ENCODE measurements at regions not wholly inside any gene's neighbourhood (a gene's known extent, or its start where the extent isn't known, plus 50 kb on each side); places are given as distances from the start of the nearest gene placed in this dataset.
A peak's percentile ranks its signal among the peaks of the same experiment; 100 is the strongest.

- DNase-seq (ENCODE audit: low read depth) = no peak
These were observed 57.0 kb downstream of the PHLDA1 start for GRCh38 chr12:75974323-75975187.

- DNase-seq (ENCODE audit: low read depth) = no peak
These were observed 60.3 kb downstream of the PHLDA1 start for GRCh38 chr12:75971253-75971652.

- no peak for DNase-seq (ENCODE audit: low read depth)
These were observed 61.3 kb downstream of the PHLDA1 start for GRCh38 chr12:75970310-75970709.

GRCh38 chr12:75969768-75970167 lies 61.8 kb downstream of the PHLDA1 start:
- DNase-seq (ENCODE audit: low read depth) = no peak

- no peak for DNase-seq (ENCODE audit: low read depth)
These were observed 65.9 kb downstream of the PHLDA1 start for GRCh38 chr12:75965661-75966060.

- DNase-seq (ENCODE audit: low read depth) = no peak
These were observed 67.4 kb downstream of the PHLDA1 start for GRCh38 chr12:75964150-75964549.

- no peak for DNase-seq (ENCODE audit: low read depth)
These were observed 69.7 kb downstream of the PHLDA1 start for GRCh38 chr12:75961878-75962277.

GRCh38 chr12:75960954-75961661 lies 70.5 kb downstream of the PHLDA1 start:
- DNase-seq (ENCODE audit: low read depth) = no peak

- no peak for DNase-seq (ENCODE audit: low read depth)
These were observed 71.3 kb downstream of the PHLDA1 start for GRCh38 chr12:75960086-75960910.

- peak; percentile 69 for DNase-seq (ENCODE audit: low read depth)
These were observed 72.1 kb downstream of the PHLDA1 start for GRCh38 chr12:75959506-75959905.

GRCh38 chr12:75959060-75959459 lies 72.5 kb downstream of the PHLDA1 start:
- DNase-seq (ENCODE audit: low read depth) = no peak

- no peak for DNase-seq (ENCODE audit: low read depth)
These were observed 76.3 kb downstream of the PHLDA1 start for GRCh38 chr12:75955251-75955650.

- no peak for DNase-seq (ENCODE audit: low read depth)
These were observed 76.8 kb downstream of the PHLDA1 start for GRCh38 chr12:75954749-75955148.

GRCh38 chr12:75954041-75954440 lies 77.5 kb downstream of the PHLDA1 start:
- peak; percentile 99 for DNase-seq (ENCODE audit: low read depth)

GRCh38 chr12:75953312-75953906 lies 78.2 kb downstream of the PHLDA1 start:
- DNase-seq (ENCODE audit: low read depth) = peak; percentile 88

- DNase-seq (ENCODE audit: low read depth) = peak; percentile 72
These were observed 79.9 kb downstream of the PHLDA1 start for GRCh38 chr12:75951399-75952278.

GRCh38 chr12:75947156-75947723 lies 84.3 kb downstream of the PHLDA1 start:
- peak; percentile 64 for DNase-seq (ENCODE audit: low read depth)

GRCh38 chr12:75945581-75945980 lies 86.0 kb downstream of the PHLDA1 start:
- DNase-seq (ENCODE audit: low read depth) = no peak

GRCh38 chr12:75944905-75945432 lies 86.6 kb downstream of the PHLDA1 start:
- DNase-seq (ENCODE audit: low read depth) = no peak
